ENCODE measurements at regions not wholly inside any gene's neighbourhood (a gene's known extent, or its start where the extent isn't known, plus 50 kb on each side); places are given as distances from the start of the nearest gene placed in this dataset.

DNA sequence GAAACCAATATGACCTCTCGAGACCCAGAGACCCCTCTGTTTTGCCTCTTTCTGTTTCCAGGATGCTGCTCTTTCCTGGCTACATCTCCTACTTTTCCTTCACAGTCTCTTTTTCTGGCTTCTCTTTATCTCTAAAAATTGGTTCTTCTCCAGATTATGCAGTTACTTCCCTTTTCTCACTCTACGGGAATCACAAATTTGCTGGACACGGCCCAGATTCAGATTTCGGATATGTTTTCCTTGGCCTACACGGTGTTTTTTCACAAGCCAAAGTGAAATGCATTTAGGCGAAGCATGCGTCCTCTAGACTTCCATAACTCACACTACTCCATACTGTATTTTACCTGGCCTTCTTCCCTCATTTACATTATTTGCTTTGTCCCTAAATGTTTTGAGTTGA, 214.7 kb upstream of the MIR17HG start:
- TF ChIP-seq SP1 (IDR thresholded peaks at IDR 0.05; ENCODE audit: low read depth) (no peak), POLR2AphosphoS5 (IDR thresholded peaks at IDR 0.05; ENCODE audit: low read depth, low read length) (no peak), POLR2A (IDR thresholded peaks at IDR 0.05; ENCODE audit: borderline replicate concordance, extremely low read depth, insufficient read depth, insufficient read length) (no peak), EZH2phosphoT487 (IDR thresholded peaks at IDR 0.05; ENCODE audit: borderline replicate concordance) (no peak), ZNF274 (IDR thresholded peaks at IDR 0.05; ENCODE audit: low read depth, low read length) (no peak), RAD21 (IDR thresholded peaks at IDR 0.05; ENCODE audit: low read depth) (no peak), YY1 (IDR thresholded peaks at IDR 0.05; ENCODE audit: extremely low read depth, insufficient replicate concordance, low read depth, low read length) (no peak)
- TF ChIP-seq, protein P1, sequence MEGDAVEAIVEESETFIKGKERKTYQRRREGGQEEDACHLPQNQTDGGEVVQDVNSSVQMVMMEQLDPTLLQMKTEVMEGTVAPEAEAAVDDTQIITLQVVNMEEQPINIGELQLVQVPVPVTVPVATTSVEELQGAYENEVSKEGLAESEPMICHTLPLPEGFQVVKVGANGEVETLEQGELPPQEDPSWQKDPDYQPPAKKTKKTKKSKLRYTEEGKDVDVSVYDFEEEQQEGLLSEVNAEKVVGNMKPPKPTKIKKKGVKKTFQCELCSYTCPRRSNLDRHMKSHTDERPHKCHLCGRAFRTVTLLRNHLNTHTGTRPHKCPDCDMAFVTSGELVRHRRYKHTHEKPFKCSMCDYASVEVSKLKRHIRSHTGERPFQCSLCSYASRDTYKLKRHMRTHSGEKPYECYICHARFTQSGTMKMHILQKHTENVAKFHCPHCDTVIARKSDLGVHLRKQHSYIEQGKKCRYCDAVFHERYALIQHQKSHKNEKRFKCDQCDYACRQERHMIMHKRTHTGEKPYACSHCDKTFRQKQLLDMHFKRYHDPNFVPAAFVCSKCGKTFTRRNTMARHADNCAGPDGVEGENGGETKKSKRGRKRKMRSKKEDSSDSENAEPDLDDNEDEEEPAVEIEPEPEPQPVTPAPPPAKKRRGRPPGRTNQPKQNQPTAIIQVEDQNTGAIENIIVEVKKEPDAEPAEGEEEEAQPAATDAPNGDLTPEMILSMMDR (IDR thresholded peaks at IDR 0.05 in 2 of 3, conservative IDR thresholded peaks at IDR 0.05 in 1 of 3; ENCODE audit: borderline replicate concordance in 1 of 3, insufficient read depth in 1 of 3, low read depth in 2 of 3, low read length in 2 of 3), result no peak
- TF ChIP-seq, protein P2, sequence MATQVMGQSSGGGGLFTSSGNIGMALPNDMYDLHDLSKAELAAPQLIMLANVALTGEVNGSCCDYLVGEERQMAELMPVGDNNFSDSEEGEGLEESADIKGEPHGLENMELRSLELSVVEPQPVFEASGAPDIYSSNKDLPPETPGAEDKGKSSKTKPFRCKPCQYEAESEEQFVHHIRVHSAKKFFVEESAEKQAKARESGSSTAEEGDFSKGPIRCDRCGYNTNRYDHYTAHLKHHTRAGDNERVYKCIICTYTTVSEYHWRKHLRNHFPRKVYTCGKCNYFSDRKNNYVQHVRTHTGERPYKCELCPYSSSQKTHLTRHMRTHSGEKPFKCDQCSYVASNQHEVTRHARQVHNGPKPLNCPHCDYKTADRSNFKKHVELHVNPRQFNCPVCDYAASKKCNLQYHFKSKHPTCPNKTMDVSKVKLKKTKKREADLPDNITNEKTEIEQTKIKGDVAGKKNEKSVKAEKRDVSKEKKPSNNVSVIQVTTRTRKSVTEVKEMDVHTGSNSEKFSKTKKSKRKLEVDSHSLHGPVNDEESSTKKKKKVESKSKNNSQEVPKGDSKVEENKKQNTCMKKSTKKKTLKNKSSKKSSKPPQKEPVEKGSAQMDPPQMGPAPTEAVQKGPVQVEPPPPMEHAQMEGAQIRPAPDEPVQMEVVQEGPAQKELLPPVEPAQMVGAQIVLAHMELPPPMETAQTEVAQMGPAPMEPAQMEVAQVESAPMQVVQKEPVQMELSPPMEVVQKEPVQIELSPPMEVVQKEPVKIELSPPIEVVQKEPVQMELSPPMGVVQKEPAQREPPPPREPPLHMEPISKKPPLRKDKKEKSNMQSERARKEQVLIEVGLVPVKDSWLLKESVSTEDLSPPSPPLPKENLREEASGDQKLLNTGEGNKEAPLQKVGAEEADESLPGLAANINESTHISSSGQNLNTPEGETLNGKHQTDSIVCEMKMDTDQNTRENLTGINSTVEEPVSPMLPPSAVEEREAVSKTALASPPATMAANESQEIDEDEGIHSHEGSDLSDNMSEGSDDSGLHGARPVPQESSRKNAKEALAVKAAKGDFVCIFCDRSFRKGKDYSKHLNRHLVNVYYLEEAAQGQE (IDR thresholded peaks at IDR 0.05; ENCODE audit: low read depth), result no peak
- TF ChIP-seq, protein P3, sequence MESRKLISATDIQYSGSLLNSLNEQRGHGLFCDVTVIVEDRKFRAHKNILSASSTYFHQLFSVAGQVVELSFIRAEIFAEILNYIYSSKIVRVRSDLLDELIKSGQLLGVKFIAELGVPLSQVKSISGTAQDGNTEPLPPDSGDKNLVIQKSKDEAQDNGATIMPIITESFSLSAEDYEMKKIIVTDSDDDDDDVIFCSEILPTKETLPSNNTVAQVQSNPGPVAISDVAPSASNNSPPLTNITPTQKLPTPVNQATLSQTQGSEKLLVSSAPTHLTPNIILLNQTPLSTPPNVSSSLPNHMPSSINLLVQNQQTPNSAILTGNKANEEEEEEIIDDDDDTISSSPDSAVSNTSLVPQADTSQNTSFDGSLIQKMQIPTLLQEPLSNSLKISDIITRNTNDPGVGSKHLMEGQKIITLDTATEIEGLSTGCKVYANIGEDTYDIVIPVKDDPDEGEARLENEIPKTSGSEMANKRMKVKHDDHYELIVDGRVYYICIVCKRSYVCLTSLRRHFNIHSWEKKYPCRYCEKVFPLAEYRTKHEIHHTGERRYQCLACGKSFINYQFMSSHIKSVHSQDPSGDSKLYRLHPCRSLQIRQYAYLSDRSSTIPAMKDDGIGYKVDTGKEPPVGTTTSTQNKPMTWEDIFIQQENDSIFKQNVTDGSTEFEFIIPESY (IDR thresholded peaks at IDR 0.05; ENCODE audit: extremely low read depth, insufficient replicate concordance, low read length), result no peak
- TF ChIP-seq, protein P4, sequence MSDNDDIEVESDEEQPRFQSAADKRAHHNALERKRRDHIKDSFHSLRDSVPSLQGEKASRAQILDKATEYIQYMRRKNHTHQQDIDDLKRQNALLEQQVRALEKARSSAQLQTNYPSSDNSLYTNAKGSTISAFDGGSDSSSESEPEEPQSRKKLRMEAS (IDR thresholded peaks at IDR 0.05), result no peak

All from HCT116 (cell line).